NCI-H82 (cell line): ENCODE measurements at regions not wholly inside any gene's neighbourhood (a gene's known extent, or its start where the extent isn't known, plus 50 kb on each side); places are given as distances from the start of the nearest gene placed in this dataset.

Experiments used
- DNase-seq: peaks from one replicate; lab custom pipeline; 2025; lab: John Stamatoyannopoulos, UW

DNA sequence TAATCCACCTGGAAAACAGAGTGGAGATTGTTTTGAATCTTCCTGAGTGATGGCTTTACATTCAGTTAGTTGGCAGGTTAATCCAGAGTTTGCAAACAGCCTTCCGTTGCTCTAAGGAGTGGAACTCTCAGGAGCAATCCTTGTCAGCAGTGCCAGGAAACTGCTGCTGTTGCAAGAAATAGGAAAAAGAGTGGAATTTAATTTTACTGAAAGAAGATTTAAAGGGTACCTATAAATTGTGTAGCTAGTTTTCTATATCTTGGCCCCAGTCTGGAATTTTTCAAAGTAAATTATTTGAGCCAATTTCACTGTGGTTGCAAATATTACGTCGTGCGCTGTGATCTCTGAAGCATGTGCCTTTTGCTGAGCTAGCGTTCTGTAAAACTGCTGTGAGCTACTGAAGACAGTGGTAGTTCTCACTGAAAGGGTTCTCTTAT lies 55.5 kb upstream of the SLC5A12 start:
- DNase-seq = no peak

DNA sequence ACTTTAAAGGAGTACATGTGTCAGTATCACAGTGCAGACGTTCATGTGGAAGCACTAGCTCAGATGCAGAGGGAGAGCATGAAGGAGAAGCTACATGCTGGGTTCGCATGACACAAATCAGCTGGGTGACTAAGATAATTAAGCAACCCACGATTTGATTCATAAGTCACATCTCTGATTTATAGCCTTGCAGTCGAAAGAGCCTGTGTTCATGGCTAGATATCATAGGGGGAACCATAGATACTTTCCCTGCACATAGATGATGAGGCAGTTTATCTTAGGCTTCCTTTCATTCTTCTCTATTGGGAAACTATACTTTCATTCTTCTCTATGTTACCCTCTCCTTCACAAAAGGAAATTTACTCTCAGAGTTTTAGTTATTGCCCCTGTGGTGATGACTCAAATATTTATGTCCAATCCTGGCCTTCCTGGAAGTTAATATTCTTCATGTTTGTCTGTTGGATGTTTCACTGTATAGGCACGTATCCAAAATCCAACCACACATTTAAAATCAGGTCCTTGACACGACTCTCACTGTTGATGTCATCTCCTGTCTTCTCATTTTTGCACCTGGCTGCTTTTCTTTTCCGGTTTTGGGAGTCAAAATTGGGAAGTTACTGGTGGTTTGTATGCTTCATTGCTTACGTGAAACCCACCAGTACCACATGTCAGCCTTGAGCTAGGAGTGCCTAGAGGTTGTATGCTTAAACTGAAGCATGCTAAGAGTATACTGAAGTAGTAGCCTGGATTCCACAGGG lies 56.3 kb upstream of the SLC5A12 start:
- DNase-seq = no peak

DNA sequence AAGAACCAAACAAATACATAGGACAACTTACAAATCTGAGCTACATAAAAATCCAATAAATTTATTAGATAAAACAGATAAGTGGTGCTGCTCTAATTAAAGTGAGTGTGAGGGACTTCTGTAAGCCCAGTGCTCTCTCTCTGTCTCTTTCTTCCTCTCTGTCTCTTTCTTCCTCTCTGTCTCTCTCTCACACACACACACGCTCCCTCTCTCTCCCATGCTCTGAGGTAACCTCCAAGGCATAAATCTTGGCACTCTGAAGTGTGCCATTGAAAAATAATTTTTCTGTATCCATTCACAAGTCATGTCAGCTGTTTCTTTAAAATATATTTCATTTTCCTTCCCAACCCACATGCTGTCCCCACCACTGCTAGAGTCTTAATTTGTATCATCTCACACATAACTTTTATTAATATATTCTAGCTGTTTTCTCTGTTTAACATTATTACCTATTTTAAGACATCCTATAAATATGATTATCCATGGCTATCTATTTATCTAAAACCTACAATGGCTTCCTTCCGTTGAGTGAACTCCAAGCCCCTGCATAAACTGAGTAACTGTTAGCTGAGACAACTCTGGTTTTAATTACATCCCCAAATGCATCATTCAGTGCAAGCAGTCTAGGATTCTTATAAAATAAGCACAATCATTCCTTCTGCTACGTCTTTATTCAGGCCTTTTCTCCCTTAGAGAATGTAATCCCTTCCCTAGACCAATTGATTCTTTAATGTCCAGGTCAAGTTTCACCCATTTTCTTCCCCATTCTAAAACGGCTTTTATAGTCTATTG lies 57.4 kb upstream of the SLC5A12 start:
- DNase-seq = no peak

DNA sequence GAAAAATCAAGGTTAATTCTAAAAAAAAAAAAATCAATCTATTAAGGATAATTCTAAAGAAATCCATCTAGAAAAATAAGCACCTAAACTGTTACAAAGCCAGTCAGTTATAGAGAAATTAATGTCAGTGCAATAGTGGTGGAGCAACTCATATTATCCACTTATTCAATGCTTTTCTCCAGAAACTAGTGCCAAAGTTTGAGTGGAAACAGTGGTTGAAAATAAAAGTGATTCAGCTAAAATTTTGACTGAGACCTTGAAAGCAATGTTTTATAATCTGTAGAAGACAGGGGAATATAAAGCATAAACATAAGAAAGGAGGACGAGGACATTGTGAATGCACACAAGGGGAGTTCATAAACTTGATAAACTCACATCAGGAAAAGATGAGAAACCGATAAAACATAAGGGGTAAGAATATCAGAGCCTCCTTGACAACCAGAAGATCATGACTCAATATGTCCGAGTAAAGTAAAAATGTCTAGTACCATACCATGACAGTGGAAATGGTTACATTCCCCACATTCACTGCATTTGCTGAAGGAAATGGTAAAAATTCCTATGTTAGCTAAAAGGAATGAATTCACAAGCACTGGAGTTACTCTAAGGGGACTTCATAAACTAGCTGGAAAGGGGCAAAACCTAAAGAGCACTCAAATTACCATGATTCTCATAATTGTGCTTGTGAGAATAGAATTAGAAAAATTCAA lies 58.7 kb upstream of the SLC5A12 start:
- DNase-seq = no peak

DNA sequence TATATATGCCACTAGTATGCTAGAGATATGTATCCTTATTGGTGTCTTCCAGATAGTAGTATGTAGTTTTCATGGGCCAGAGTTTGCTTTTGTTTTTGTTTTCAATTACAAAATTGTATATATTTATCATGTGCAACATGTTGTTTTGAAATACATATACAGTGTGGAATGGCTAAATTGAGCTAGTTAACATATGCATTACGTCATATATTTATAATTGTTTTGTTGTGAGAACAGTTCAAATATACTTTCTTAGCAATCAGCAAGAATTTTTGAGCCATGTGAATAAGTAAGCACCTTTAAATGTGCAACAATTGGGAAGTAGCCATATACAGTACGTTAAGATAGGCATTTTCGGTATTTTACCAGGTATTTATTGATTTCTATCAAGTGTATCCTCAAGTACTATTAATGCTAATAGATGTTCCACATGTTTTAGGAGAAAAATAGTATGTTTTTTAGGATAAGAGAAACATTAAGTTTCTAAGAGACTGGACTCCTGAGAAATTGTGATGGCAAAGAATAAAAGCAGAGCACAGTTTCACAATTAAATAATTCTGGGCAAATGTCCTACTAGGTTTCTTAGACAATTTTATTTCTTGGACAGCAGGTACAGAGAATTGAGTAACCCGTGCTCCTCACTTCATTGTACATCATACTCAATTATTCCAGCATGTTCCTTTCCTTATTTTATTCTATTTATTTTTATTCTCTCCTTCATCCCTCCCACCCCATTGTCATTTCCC lies 60.5 kb upstream of the SLC5A12 start:
- DNase-seq = no peak

DNA sequence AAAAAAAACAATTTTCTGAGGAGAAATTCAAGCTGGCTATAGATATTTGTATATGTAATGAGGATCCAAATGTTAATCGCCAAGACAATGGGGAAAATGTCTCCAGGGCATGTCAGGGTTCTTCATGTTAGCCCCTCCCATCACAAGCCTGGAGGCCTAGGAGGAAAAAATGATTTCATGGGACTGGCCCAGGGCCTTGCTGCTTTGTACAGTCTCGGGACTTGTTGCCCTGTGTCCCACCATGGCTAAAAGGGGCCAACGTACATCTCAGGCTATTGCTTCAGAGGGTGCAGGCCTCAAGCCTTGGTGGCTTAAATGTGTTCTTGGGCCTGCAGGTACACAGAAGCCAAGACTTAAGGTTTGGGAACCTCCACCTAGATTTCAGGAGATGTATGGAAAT lies 62.1 kb upstream of the SLC5A12 start:
- DNase-seq = no peak

DNA sequence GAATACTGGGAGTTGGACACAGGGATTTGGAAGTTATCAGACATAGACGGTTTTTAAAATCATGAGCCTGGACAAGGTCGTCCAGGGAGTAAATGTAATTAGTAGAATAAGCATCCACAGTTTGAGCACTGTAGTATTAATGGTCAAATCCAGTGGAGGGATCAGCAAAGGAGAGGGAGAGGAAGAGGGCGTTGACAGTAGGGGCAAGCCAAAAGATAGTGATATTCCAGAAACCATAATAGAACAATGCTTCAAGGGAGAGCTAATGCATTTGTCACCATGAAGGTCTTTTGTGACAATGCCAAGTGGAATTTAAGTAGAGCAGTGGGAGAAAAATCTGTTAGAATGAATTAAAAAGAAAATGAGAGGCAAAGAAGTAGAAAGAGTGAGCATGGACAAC lies 68.9 kb upstream of the SLC5A12 start:
- no peak for DNase-seq

DNA sequence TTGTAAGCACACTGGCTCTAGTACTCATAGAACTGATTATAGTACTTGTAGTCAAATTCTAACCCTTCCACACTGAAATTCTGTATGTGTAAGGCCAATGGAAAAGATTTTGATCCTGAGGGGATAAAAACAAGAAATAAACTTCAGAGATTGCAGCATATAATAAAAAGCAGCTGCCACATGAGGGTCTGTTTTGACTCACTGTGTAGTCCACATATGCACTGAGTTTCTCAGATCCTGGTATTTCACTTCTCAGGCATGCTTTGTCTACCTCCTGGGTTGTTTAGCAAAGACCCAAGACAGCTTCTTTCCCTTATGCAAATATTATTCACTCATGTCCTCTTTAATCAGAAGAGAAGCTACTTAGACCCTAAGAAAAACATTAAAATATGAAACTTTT lies 71.1 kb upstream of the SLC5A12 start:
- DNase-seq = no peak

DNA sequence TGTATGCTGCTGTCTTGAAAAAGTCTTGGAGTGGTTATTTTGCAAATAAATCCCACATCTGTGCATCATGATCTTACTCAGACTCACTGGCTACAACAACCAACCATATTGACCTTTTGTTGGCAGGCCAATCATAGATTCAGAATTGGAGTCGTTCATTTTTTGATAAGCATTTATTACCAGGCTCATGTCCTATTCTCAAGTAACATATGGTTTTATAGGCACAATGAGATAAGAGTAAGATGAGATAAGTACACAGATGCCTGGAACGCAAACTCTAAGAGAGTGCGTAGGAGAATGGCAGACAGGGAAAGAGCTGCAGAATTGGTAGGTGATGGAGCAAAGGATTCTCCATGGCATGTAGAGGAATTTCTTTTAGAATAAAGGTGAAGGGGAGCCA lies 71.6 kb upstream of the SLC5A12 start:
- no peak for DNase-seq

DNA sequence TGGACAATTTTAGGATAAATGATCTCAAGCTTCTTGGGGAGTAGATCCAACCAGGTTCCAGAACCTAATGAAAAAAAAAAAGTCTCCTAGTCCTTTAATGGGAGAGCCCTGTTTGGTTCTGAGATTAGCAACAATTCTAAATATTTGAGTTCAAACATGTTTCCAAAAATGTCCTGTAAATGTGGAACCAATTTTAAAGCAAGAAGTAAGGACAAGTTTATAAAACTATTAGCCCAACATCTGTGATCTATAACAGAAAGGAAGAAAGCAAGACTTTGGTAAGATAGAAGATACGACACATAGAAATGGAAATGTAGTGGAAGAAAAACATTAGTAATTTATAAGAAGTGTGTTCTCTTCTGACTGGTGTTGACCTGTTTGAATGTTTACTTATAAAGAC lies 79.7 kb upstream of the SLC5A12 start:
- DNase-seq = no peak

DNA sequence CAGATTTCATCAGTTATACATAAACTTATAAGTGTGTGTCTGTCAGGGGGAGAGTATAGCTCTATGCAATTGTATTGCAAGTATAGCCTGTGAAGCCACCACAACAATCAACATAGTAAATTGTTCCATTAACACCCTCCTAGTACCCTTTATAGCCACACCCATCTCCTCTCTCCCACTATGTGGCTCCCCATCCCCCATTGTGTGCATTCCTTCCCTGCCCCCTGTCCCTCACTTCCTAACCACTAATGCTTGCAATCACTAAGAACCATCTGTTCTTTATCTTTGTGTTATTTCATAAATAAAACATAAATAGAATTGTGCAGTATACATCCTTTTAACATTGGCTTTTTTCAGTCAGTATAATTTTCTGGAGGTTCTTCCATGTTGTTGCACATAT lies 83.1 kb upstream of the SLC5A12 start:
- no peak for DNase-seq

DNA sequence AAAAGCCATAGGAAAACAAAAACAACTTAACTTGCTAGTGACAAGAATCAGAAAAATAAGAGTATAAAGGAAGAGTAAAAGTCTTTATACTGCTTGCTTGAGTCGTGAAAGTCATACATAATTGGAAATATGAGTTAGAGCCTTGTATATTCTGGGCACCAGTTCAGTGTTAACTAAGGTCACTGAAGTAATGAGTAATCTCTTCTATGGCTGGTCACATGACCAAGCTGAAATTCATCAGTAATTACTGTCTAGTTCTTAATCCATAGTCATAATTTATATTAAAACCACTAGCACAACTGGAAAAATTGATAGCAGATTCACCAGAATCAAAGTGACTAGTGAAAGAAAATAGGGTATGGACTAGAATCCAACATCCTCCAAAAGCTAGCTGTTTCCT lies 84.4 kb upstream of the SLC5A12 start:
- no peak for DNase-seq

DNA sequence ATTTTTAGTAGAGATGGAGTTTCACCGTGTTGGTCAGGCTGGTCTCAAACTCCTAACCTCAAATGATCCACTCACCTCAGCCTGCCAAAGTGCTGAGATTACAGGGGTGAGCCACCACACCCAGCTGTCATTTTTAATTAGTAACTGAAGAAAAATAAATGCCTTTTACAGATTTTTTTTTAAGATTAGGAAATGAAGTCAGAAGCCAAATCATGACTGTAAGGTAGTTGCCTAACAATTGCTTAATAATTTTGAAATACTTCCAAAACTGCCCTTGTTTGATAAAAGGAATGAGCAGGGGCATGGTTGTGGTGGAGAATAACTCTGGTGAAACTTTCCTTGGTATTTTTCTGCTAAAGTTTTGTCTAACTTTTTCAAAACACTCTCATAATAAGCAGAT lies 98.9 kb upstream of the SLC5A12 start:
- DNase-seq = no peak

DNA sequence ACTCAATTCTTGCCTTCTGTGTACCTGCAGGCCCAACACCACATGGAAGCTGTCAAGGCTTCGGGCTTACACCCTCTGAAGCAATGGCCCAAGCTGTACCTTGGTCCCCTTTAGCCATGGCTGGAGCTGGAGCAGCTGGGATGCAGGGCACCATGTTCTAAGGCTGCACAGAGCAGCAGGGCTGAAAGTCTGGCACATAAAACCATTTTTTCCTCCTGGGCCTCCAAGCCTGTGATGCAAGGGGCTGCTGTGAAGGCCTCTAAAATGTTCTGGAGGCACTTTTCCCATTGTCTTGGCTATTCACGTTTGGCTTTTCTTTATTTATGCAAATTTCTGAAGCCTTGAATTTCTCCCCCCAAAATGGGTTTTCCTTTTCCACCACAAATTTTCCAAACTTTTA lies 102.1 kb upstream of the SLC5A12 start:
- no peak for DNase-seq

DNA sequence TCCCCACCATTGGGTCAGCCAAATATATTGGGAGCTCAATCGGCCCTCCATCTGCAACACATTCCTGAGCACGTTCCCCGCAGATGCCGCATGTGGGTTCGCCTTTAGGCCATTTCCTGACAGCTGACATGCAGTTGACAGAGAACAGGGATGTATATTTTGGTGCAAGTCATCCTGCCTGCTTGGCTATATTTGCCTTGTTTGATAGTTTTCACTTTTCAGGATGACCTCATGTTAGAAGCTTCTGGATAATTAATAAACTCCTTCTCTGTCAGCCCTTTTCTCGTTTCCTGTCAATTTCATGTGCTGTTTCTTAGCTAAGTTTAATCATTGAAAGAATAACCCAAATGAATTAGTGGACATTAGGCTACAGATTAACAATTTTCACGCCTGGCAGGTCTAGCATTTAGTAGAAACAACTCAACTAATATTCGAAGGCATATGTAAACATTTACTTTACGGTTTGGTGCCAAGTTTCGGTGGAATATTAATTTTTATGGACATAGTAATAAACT lies 105.8 kb upstream of the SLC5A12 start:
- DNase-seq = no peak

DNA sequence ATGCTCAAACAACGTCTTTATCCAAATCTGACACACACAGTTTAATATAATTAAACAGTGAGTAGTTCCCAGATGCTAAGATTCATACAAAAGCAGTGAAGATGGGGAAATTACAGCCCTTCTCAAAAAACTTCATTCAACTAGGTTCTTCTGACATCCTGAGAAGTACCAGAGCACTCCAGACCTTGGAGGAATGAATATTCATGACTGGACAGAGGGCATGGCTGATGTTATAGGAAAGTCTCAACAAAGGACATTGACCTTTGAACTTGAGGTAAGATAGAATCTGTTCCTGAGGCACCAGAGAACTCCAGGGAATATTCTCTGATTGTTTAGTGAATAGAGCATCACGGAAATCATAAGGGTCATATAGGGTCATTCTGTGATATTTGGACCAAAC lies 106.4 kb upstream of the SLC5A12 start:
- no peak for DNase-seq

DNA sequence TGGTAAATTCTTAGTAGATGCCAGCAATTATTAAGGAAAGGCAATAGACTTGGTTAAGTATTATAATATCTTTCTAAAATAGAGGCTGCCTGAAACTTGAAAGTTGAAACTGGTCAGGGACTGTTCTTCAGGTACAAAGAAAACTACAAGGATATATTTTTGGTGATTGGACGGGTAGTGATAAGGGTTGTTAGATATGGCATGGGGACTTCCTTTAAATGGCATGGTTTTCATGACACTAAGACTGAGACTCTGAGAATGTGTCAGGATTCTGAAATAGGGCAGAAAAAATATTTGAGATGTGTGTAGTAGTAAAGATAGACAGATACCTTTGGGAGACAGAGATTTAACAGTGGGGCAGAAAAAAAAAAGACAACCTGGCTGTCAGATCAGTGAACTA lies 108.4 kb upstream of the SLC5A12 start:
- no peak for DNase-seq

DNA sequence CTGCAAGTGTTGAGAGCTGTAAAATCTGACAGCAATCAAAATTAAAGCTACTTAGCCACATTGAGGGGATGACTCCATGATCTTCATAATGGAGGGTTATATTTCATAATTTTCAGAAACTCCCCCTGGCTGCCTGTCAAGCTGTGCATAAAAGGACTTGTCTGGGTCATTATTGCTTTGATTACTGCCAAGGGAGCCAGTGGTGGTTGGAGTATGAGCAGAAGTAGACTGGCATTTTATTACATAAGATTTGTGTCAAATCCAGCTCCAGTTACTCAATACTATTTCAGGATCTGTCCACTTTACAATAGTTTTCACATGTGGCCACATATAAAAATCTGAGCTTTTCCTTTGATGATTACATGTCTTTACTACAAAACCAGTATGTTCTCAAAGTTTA lies 108.9 kb upstream of the SLC5A12 start:
- DNase-seq = no peak

DNA sequence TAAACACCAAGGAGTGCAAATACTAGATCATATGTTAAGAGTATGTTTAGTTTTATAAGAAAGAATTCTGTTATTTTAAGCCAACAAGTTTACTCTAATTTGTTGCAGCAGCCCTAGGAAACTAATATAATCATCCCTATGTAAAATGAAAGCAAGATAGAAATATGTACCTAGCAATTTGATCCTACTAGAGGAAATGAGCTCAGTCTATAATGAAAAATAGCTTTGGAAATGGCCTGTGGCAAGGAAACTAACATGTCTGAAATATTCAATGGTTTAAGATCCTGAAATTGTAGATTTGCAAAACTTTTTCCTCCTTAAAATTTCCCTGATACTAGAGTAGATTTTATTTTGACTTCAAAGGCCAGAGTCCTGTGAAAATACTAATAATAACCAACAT lies 112.7 kb upstream of the SLC5A12 start:
- DNase-seq = no peak

DNA sequence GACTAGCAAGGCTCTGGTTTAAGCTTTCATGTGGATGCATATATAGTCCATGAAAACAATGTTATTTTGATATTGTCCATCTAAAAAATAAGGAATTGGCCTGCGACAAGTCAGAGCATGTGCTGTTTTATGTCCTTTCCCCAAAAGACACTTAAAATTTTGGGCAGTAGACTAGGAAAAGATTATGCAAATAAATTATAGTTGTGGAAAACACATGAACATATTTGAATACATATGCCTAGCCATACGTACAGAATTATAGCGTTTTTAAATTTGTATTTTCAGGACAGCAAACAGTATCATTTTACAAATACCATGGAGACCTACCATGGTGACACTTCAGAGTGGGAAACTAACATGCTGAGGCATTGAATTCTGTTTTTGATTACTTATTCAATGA lies 113.8 kb upstream of the SLC5A12 start:
- no peak for DNase-seq

DNA sequence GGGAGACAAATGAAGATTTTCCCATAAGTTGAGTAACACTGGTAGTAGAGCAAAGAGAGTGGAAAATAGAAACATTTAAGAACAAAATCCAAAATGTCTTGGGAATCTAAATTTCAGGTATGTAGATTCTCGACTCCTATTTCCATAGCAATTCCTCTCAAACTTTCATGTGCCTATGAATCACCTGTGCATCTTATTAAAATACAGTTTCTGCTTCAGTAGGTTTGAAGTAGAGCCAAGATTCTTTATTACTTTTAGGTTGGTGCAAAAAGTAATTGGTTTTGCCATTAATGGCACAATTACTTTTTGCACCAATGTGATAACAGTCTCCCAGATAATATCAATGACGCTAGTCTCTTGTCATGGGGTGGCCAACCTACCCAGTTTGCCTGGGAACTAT lies 115.3 kb upstream of the SLC5A12 start:
- DNase-seq = no peak
